Mesothelial cell of epicardium (in vitro differentiated cells): ENCODE measurements at regions not wholly inside any gene's neighbourhood (a gene's known extent, or its start where the extent isn't known, plus 50 kb on each side); places are given as distances from the start of the nearest gene placed in this dataset.

Experiments used
- DNase-seq, 2 experiments: peaks; one replicate each; pipeline ENCODE4 v3.0.0; 2021; ENCODE audit warnings: low spot score in 2 of 2; ENCODE audit not compliant: unreplicated experiment in 2 of 2
- H3K27ac Mint-ChIP-seq: 2 replicates; pipeline ENCODE4 v1.8.0; 2021; ENCODE audit warnings: mixed read lengths
- H3K27me3 Mint-ChIP-seq: 2 replicates; pipeline ENCODE4 v1.8.0; 2021; ENCODE audit warnings: low read depth, mixed read lengths
- H3K36me3 Mint-ChIP-seq: 2 replicates; pipeline ENCODE4 v1.8.0; 2021; ENCODE audit warnings: mixed read lengths
- H3K4me1 Mint-ChIP-seq: 2 replicates; pipeline ENCODE4 v1.8.0; 2021; ENCODE audit warnings: mixed read lengths
- H3K4me3 Mint-ChIP-seq: 2 replicates; pipeline ENCODE4 v1.8.0; 2021; ENCODE audit warnings: mild to moderate bottlenecking, moderate library complexity, mixed read lengths
- H3K9me3 Mint-ChIP-seq: 2 replicates; pipeline ENCODE4 v1.8.0; 2021; ENCODE audit warnings: mixed read lengths
- CTCF ChIP-seq: fragments of 200-600 bp; sonication (generic); IDR thresholded peaks from one replicate; pipeline ENCODE4 v1.5.0; 2021; ENCODE audit warnings: antibody characterized with exemption; ENCODE audit not compliant: unreplicated experiment

DNA sequence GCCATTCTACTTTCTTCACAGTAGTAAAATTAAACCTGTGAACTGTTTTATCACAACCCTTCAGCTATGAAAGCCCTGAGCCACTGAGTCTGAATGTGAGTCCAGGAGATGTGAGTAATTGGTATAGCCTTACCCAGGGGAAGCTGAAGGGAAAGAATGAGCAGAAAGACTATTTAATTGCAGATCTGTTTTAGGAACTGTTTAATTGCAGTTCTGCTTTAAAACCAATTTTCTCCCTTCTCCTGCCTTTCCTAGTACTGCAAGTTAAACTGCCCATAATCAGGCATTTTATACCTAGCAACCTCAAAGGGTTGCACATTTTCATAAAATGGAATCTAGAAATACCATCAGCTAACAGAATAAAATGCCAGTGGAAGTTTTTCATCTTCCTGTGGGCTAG is 476.7 kb downstream of the OCA2 start:
- no peak for DNase-seq
- H3K36me3 Mint-ChIP-seq: no peaks in the 10 kb centered on the region
- peaks cover 15% of the 10 kb centered on the region for H3K9me3 Mint-ChIP-seq
- no peak overlapping the region for H3K4me3 Mint-ChIP-seq
- peaks cover 3% of the 10 kb centered on the region for H3K27me3 Mint-ChIP-seq
- H3K4me1 Mint-ChIP-seq: peaks cover 17% of the 10 kb centered on the region
- TF ChIP-seq CTCF: no peak
- H3K27ac Mint-ChIP-seq: no peak overlapping the region

GRCh38 chr15:27619204-27619603 is 479.9 kb downstream of the OCA2 start:
- Mint-ChIP-seq H3K4me3 (no peak overlapping the region), H3K27me3 (peaks cover 3% of the 10 kb centered on the region), H3K9me3 (peaks cover 7% of the 10 kb centered on the region), H3K4me1 (peaks cover 14% of the 10 kb centered on the region), H3K27ac (no peak overlapping the region), H3K36me3 (no peaks in the 10 kb centered on the region)
- no peak for DNase-seq
- TF ChIP-seq CTCF: no peak

DNA sequence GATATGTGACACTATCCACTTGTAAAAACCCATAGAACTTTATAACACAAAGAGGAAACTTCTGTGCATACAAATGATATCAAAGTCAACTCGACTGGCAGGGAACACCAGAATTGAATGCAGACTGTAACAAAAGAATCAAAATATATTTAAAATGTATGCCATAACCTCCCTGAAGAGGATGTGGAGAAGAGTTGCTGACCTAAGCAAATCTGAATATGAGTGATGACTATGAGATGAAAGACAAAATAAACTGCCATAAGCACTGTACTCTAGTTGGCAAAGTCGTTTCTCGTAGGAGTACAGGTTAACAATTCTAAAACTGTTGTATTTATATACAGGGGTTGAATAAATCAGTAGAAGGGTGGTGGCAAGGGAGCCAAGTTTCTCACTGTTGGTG is 482.1 kb downstream of the OCA2 start:
- no peak for DNase-seq
- H3K4me3 Mint-ChIP-seq: no peak overlapping the region
- no peaks in the 10 kb centered on the region for H3K4me1 Mint-ChIP-seq
- peaks cover 3% of the 10 kb centered on the region for H3K27me3 Mint-ChIP-seq
- H3K9me3 Mint-ChIP-seq: peaks cover 7% of the 10 kb centered on the region
- H3K36me3 Mint-ChIP-seq: no peaks in the 10 kb centered on the region
- no peak overlapping the region for H3K27ac Mint-ChIP-seq
- TF ChIP-seq CTCF: no peak

DNA sequence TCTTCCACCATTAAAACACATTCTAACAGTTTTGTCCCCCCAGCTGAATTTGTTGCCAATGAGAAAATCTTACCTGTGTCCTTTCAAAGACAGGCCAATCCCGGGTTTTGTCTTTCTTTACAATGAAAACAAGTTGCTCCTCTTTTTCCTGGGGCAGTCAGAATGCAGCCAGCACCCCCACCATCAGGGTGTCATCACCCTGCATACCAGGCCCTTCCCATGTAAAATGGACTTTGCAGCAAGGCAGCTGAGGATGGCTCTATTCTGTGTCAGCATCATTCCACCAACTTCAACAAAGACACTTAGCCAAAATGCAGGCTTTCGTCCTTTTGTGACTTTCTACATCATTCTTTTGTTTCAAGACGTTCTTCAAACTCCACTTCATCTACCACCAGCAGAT is 490.9 kb downstream of the OCA2 start:
- no peaks in the 10 kb centered on the region for H3K27me3 Mint-ChIP-seq
- no peak overlapping the region for H3K4me3 Mint-ChIP-seq

DNA sequence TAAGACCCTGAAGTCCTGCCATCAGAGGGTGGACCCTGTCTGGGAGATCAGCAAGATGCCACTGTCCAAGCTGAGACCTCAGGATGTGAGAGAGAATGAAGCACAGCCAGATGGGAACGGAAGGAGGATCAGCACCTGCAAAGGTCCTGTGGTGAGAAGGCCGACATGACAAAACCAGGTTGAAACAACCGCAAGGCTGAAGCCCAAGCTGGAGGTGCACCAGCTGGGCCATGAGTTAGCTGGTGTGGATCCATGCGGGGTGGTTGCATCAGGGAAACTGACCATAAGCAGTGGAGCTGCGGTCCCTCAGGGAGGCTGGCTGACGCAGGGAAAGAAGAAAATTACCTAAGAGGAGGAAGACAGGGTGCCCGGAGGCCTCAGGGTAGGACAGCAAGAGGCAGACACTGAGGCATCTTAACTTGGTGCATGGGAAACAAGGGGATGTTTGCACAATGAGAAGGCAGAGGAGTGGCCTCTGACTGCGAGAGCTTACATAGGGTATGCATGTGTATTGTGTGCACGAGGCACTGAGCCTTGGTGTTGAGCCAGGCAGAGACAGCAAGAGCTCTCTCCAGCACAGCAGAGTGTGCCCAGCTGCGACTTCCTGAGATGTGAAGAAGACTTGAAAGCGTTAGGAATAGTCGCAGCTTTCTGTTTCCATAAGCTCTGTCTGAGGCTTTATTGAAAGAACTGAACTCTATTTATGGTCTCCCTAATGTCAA is 497.7 kb downstream of the OCA2 start:
- DNase-seq: no peak
- Mint-ChIP-seq H3K4me1 (no peaks in the 10 kb centered on the region), H3K9me3 (peaks cover 16% of the 10 kb centered on the region), H3K4me3 (no peak overlapping the region), H3K36me3 (no peaks in the 10 kb centered on the region), H3K27me3 (peaks cover 2% of the 10 kb centered on the region), H3K27ac (no peak overlapping the region)
- no peak for TF ChIP-seq CTCF

More for the DNA sequence above, 490.9 kb downstream of the OCA2 start:
- Mint-ChIP-seq H3K36me3 (no peaks in the 10 kb centered on the region), H3K27ac (no peak overlapping the region), H3K4me1 (no peaks in the 10 kb centered on the region), H3K9me3 (peaks cover 29% of the 10 kb centered on the region)
- no peak for TF ChIP-seq CTCF
- no peak for DNase-seq
